ENCODE measurements at regions not wholly inside any gene's neighbourhood (a gene's known extent, or its start where the extent isn't known, plus 50 kb on each side); places are given as distances from the start of the nearest gene placed in this dataset.

GRCh38 chr7:82676777-82677463 is 233.3 kb upstream of the CACNA2D1 start:
- Histone ChIP-seq H3K27ac (no peak overlapping the region), H3K4me1 (no peaks in the 10 kb centered on the region), H3K27me3 (no peaks in the 10 kb centered on the region), H3K9me3 (no peaks in the 10 kb centered on the region), H3K4me3 (no peak overlapping the region), H3K36me3 (no peaks in the 10 kb centered on the region)
- DNase-seq: no peak
- intact Hi-C loops (cut with DNase I; ENCODE audit: low total_unique reads): no loop called here
- TF ChIP-seq CTCF (IDR thresholded peaks at IDR 0.05): no peak
- no peak for TF ChIP-seq POLR2A (IDR thresholded peaks at IDR 0.05)

DNA sequence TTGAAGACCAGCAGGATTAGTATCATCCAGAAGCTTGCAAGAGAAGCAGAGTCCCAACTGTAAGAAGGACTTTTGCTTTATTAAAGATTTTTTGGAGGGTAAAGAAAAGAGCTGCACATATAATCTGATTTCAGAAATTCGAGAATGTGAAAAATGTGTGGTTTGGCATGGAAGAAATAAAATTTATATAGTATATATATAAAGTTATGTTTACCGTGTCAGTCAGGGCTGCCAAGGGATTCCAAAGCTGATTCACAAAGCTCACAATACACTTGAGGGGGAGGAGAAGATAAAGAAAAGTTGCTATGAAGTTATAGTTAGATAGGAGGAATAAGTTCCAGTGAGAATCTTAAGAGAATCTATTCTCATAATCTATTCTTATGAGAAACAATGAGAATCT is 231.8 kb upstream of the CACNA2D1 start:
- H3K36me3 ChIP-seq: no peaks in the 10 kb centered on the region
- no peaks in the 10 kb centered on the region for H3K4me1 ChIP-seq
- DNase-seq: no peak
- no peaks in the 10 kb centered on the region for H3K27me3 ChIP-seq
- TF ChIP-seq CTCF (IDR thresholded peaks at IDR 0.05): no peak
- TF ChIP-seq POLR2A (IDR thresholded peaks at IDR 0.05): no peak
- no peak overlapping the region for H3K27ac ChIP-seq
- H3K4me3 ChIP-seq: no peak overlapping the region
- no peaks in the 10 kb centered on the region for H3K9me3 ChIP-seq
- intact Hi-C loops (cut with DNase I; ENCODE audit: low total_unique reads): no loop called here

DNA sequence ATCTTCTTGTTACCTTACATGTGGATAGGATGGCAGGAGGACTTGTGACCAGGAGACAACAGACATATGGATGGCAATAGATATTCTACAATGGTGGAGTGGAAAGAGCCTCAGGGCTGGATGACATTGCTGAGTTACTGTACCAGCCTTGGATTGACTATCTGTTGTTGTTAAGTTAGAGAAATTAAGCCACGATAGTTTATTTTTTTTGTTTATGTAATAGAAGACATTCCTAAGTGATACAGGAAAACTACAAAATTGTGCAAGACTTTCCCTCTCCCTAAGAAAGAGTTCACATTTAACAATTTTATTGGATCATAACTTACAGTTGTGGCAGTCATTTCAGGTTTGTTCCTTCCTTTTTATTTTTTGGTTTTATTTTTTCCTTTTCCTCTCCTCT is 230.7 kb upstream of the CACNA2D1 start:
- Histone ChIP-seq H3K9me3 (no peaks in the 10 kb centered on the region), H3K4me3 (no peak overlapping the region), H3K4me1 (no peaks in the 10 kb centered on the region), H3K27me3 (no peaks in the 10 kb centered on the region), H3K36me3 (no peaks in the 10 kb centered on the region), H3K27ac (no peak overlapping the region)
- no peak for DNase-seq
- intact Hi-C loops (cut with DNase I; ENCODE audit: low total_unique reads): no loop called here
- TF ChIP-seq CTCF (IDR thresholded peaks at IDR 0.05): no peak
- TF ChIP-seq POLR2A (IDR thresholded peaks at IDR 0.05): no peak

GRCh38 chr7:82672078-82672477 is 228.5 kb upstream of the CACNA2D1 start:
- intact Hi-C loops (cut with DNase I; ENCODE audit: low total_unique reads): no loop called here
- no peaks in the 10 kb centered on the region for H3K36me3 ChIP-seq
- DNase-seq: no peak
- no peak for TF ChIP-seq POLR2A (IDR thresholded peaks at IDR 0.05)
- TF ChIP-seq CTCF (IDR thresholded peaks at IDR 0.05): no peak
- H3K27me3 ChIP-seq: no peaks in the 10 kb centered on the region
- no peaks in the 10 kb centered on the region for H3K4me1 ChIP-seq
- no peaks in the 10 kb centered on the region for H3K9me3 ChIP-seq
- no peak overlapping the region for H3K27ac ChIP-seq
- no peak overlapping the region for H3K4me3 ChIP-seq

DNA sequence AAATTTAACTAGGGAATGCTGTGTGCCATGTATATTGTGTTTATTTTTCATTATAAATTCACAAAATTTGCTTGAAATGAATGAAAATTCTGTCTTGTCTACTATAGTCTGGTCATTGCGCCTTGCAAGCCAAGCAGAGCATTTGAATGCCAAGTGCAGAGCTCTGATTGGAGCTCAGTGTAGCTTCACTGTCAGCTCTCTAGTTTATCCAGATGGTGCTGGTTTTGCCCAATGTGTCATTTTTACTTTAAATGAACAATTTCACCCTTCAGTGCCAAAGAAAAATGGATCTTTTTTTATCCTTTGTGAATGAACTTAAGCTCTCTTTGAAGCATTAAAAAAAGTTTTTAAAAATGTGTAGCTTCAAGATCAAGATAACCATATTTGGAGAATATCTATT is 225.6 kb upstream of the CACNA2D1 start:
- intact Hi-C loops (cut with DNase I; ENCODE audit: low total_unique reads): no loop called here
- no peak for DNase-seq

More for the DNA sequence above, 225.6 kb upstream of the CACNA2D1 start:
- H3K9me3 ChIP-seq: no peaks in the 10 kb centered on the region
- no peaks in the 10 kb centered on the region for H3K27me3 ChIP-seq
- TF ChIP-seq POLR2A (IDR thresholded peaks at IDR 0.05) (no peak), CTCF (IDR thresholded peaks at IDR 0.05) (no peak)
- H3K36me3 ChIP-seq: no peaks in the 10 kb centered on the region
- no peak overlapping the region for H3K27ac ChIP-seq
- no peak overlapping the region for H3K4me3 ChIP-seq
- H3K4me1 ChIP-seq: no peaks in the 10 kb centered on the region

Measured in uterus (tissue), 3 donors.